A673 (cell line): ENCODE measurements at regions not wholly inside any gene's neighbourhood (a gene's known extent, or its start where the extent isn't known, plus 50 kb on each side); places are given as distances from the start of the nearest gene placed in this dataset.

Source experiments
- EZH2 ChIP-seq: fragments of 200-600 bp; sonication (generic); IDR thresholded peaks from 2 replicates; pipeline ENCODE4 v1.6.1; 2017; ENCODE audit warnings: borderline replicate concordance, low read depth, mild to moderate bottlenecking, mixed read lengths, antibody characterized with exemption, low read length; ENCODE audit not compliant: poor library complexity, severe bottlenecking
- TF ChIP-seq, protein P1 (sequence below): fragments of 300-800, 200-600 bp; sonication (generic); conservative IDR thresholded peaks from 2 replicates; pipeline ENCODE4 v1.5.1; 2017; ENCODE audit warnings: low read depth, mild to moderate bottlenecking, antibody characterized with exemption, low read length, moderate library complexity, mixed read lengths

- TF ChIP-seq, protein P1, sequence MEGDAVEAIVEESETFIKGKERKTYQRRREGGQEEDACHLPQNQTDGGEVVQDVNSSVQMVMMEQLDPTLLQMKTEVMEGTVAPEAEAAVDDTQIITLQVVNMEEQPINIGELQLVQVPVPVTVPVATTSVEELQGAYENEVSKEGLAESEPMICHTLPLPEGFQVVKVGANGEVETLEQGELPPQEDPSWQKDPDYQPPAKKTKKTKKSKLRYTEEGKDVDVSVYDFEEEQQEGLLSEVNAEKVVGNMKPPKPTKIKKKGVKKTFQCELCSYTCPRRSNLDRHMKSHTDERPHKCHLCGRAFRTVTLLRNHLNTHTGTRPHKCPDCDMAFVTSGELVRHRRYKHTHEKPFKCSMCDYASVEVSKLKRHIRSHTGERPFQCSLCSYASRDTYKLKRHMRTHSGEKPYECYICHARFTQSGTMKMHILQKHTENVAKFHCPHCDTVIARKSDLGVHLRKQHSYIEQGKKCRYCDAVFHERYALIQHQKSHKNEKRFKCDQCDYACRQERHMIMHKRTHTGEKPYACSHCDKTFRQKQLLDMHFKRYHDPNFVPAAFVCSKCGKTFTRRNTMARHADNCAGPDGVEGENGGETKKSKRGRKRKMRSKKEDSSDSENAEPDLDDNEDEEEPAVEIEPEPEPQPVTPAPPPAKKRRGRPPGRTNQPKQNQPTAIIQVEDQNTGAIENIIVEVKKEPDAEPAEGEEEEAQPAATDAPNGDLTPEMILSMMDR, result no peak
- TF ChIP-seq EZH2, result no peak
These were observed 258.9 kb upstream of the SOX4 start for GRCh38 chr6:21334651-21335050.
